ENCODE measurements at regions not wholly inside any gene's neighbourhood (a gene's known extent, or its start where the extent isn't known, plus 50 kb on each side); places are given as distances from the start of the nearest gene placed in this dataset.

DNA sequence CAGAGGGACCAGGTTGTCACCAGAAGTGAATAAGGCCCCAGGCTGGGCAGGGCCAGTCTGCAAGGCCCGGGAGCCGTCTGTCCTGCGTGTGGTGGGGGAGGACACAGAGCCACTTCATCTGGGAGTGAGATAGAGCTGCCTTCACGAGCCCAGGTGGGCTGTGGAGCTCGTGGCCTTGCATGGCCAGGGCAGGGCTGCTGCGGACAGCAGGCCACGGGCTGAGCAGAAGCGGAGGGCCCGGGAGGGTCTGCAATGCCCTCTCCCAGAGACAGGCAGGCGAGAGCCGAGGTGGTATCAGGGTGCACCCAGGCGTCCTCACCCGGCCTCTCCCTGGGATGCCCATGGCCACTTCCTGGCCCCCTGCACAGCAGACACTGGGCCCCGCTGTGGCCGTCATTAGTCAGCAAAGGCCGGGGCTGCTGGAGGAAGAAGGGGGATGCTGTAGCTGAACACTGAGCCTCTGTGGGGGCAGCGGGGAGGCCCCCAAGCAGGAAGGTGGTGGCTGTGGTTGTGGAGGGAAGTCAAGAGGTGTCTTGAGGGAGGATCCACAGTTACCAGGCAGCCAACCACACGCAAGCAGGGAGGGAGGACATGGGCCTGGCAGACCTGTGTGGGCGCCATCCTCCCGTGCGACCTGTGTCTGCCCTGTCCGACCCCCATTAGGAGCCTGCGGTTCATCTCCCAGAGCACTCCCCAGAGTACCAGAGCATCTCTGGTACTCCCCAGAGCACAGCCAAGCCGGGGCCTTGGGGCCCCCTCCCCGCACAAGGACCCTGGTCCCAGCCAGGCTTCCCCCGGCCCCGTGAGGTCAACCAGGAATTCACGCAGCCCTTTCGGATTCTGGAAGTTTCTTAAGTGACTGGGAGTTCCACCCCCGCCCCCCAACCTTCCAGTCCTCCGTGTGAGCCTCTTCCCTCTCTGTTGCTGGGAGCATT lies 1109.5 kb downstream of the BRD1 start:
- TF ChIP-seq POLR2AphosphoS5 (IDR thresholded peaks at IDR 0.05; ENCODE audit: low read depth, low read length): no peak
- TF ChIP-seq, protein P1, sequence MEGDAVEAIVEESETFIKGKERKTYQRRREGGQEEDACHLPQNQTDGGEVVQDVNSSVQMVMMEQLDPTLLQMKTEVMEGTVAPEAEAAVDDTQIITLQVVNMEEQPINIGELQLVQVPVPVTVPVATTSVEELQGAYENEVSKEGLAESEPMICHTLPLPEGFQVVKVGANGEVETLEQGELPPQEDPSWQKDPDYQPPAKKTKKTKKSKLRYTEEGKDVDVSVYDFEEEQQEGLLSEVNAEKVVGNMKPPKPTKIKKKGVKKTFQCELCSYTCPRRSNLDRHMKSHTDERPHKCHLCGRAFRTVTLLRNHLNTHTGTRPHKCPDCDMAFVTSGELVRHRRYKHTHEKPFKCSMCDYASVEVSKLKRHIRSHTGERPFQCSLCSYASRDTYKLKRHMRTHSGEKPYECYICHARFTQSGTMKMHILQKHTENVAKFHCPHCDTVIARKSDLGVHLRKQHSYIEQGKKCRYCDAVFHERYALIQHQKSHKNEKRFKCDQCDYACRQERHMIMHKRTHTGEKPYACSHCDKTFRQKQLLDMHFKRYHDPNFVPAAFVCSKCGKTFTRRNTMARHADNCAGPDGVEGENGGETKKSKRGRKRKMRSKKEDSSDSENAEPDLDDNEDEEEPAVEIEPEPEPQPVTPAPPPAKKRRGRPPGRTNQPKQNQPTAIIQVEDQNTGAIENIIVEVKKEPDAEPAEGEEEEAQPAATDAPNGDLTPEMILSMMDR (IDR thresholded peaks at IDR 0.05): no peak
- TF ChIP-seq, protein P2, sequence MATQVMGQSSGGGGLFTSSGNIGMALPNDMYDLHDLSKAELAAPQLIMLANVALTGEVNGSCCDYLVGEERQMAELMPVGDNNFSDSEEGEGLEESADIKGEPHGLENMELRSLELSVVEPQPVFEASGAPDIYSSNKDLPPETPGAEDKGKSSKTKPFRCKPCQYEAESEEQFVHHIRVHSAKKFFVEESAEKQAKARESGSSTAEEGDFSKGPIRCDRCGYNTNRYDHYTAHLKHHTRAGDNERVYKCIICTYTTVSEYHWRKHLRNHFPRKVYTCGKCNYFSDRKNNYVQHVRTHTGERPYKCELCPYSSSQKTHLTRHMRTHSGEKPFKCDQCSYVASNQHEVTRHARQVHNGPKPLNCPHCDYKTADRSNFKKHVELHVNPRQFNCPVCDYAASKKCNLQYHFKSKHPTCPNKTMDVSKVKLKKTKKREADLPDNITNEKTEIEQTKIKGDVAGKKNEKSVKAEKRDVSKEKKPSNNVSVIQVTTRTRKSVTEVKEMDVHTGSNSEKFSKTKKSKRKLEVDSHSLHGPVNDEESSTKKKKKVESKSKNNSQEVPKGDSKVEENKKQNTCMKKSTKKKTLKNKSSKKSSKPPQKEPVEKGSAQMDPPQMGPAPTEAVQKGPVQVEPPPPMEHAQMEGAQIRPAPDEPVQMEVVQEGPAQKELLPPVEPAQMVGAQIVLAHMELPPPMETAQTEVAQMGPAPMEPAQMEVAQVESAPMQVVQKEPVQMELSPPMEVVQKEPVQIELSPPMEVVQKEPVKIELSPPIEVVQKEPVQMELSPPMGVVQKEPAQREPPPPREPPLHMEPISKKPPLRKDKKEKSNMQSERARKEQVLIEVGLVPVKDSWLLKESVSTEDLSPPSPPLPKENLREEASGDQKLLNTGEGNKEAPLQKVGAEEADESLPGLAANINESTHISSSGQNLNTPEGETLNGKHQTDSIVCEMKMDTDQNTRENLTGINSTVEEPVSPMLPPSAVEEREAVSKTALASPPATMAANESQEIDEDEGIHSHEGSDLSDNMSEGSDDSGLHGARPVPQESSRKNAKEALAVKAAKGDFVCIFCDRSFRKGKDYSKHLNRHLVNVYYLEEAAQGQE (IDR thresholded peaks at IDR 0.05; ENCODE audit: insufficient read depth in 1 of 2, low read depth in 2 of 2, low read length in 1 of 2): no peak

Data from Panc1 (cell line).